HG02759 (cell line): ENCODE measurements at regions not wholly inside any gene's neighbourhood (a gene's known extent, or its start where the extent isn't known, plus 50 kb on each side); places are given as distances from the start of the nearest gene placed in this dataset.
A peak's percentile ranks its signal among the peaks of the same experiment; 100 is the strongest.
"Not testable (repeated sequence)": the region's sequence is repeated elsewhere in the genome, so short reads cannot be mapped to it uniquely, and the experiment has no call there.

ENCODE experiments used
- ATAC-seq: cut with Tn5 transposase; IDR thresholded peaks from one replicate; pipeline ENCODE4 v1.9.1; 2021; ENCODE audit warnings: mild to moderate bottlenecking, moderate library complexity; ENCODE audit not compliant: unreplicated experiment

- ATAC-seq, result no peak
Measured at GRCh38 chr12:47412601-47413236, 293.1 kb downstream of the RPAP3 start.

GRCh38 chr12:47411966-47412365 lies 293.9 kb downstream of the RPAP3 start:
- ATAC-seq, result no peak

GRCh38 chr12:47410862-47411261 lies 295.0 kb downstream of the RPAP3 start:
- no peak for ATAC-seq

GRCh38 chr12:47410383-47410782 lies 295.4 kb downstream of the RPAP3 start:
- no peak for ATAC-seq

GRCh38 chr12:47409310-47409987 lies 296.4 kb downstream of the RPAP3 start:
- ATAC-seq, result no peak

- ATAC-seq, result peak; percentile 97
Measured at GRCh38 chr12:47408171-47408871, 297.5 kb downstream of the RPAP3 start.

GRCh38 chr12:47407463-47408129 lies 298.2 kb downstream of the RPAP3 start:
- ATAC-seq, result no peak

- no peak for ATAC-seq
Measured at GRCh38 chr12:47403681-47404080, 302.1 kb downstream of the RPAP3 start.

- ATAC-seq, result not testable (repeated sequence)
Measured at GRCh38 chr12:47401196-47401595, 304.6 kb downstream of the RPAP3 start.

GRCh38 chr12:47400266-47400665 lies 305.6 kb downstream of the RPAP3 start:
- no peak for ATAC-seq

- no peak for ATAC-seq
Measured at GRCh38 chr12:47397664-47398281, 308.1 kb downstream of the RPAP3 start.

- ATAC-seq, result peak; percentile 24
Measured at GRCh38 chr12:47396902-47397663, 308.7 kb downstream of the RPAP3 start.

GRCh38 chr12:47394070-47394469 lies 311.8 kb downstream of the RPAP3 start:
- ATAC-seq, result no peak

GRCh38 chr12:47393403-47393790 lies 312.4 kb downstream of the RPAP3 start:
- no peak for ATAC-seq

- no peak for ATAC-seq
Measured at GRCh38 chr12:47391566-47391965, 311.8 kb upstream of the AMIGO2 start.

GRCh38 chr12:47388712-47389111 lies 309.0 kb upstream of the AMIGO2 start:
- no peak for ATAC-seq

GRCh38 chr12:47387994-47388393 lies 308.2 kb upstream of the AMIGO2 start:
- ATAC-seq, result no peak

- no peak for ATAC-seq
Measured at GRCh38 chr12:47385653-47386052, 305.9 kb upstream of the AMIGO2 start.

- no peak for ATAC-seq
Measured at GRCh38 chr12:47383942-47384341, 304.2 kb upstream of the AMIGO2 start.

GRCh38 chr12:47382305-47382704 lies 302.5 kb upstream of the AMIGO2 start:
- ATAC-seq, result no peak
